ENCODE measurements at regions not wholly inside any gene's neighbourhood (a gene's known extent, or its start where the extent isn't known, plus 50 kb on each side); places are given as distances from the start of the nearest gene placed in this dataset.

DNA sequence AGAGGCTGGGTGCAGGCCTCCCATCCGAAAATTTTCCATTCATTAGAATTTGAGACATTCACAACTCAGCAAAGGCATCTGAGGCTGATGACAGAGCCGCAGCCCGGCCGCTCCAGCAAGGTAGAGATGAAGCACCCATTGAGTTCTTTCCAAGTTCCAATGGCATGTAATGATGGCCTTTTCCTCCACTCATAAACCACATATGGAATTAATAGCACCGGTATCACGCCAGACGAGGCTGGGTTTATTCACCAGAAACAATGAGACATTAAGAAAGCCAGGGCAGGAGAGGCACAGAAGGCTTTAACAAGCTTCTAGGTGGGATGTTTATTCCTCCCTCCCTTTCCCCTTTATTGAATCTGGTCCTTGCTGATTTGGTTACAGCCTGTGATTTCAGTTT lies 534.4 kb downstream of the MN1 start:
- TF ChIP-seq, protein P1, sequence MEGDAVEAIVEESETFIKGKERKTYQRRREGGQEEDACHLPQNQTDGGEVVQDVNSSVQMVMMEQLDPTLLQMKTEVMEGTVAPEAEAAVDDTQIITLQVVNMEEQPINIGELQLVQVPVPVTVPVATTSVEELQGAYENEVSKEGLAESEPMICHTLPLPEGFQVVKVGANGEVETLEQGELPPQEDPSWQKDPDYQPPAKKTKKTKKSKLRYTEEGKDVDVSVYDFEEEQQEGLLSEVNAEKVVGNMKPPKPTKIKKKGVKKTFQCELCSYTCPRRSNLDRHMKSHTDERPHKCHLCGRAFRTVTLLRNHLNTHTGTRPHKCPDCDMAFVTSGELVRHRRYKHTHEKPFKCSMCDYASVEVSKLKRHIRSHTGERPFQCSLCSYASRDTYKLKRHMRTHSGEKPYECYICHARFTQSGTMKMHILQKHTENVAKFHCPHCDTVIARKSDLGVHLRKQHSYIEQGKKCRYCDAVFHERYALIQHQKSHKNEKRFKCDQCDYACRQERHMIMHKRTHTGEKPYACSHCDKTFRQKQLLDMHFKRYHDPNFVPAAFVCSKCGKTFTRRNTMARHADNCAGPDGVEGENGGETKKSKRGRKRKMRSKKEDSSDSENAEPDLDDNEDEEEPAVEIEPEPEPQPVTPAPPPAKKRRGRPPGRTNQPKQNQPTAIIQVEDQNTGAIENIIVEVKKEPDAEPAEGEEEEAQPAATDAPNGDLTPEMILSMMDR (IDR thresholded peaks at IDR 0.05; ENCODE audit: insufficient read depth, low read depth, low read length), result no peak
- TF ChIP-seq EZH2 (IDR thresholded peaks at IDR 0.05; ENCODE audit: insufficient read depth, low read length), result no peak

Measured in astrocyte (in vitro differentiated cells and primary cell).